ENCODE measurements at regions not wholly inside any gene's neighbourhood (a gene's known extent, or its start where the extent isn't known, plus 50 kb on each side); places are given as distances from the start of the nearest gene placed in this dataset.

- DNase-seq, result no peak
Observed at GRCh38 chr15:98390946-98391530, 257.3 kb upstream of the IGF1R start.

GRCh38 chr15:98391568-98391967, 256.8 kb upstream of the IGF1R start:
- DNase-seq, result no peak

GRCh38 chr15:98393471-98393870, 254.9 kb upstream of the IGF1R start:
- no peak for DNase-seq

GRCh38 chr15:98394546-98394945, 253.8 kb upstream of the IGF1R start:
- no peak for DNase-seq

GRCh38 chr15:98395974-98396610, 252.2 kb upstream of the IGF1R start:
- no peak for DNase-seq

GRCh38 chr15:98397419-98397818, 250.9 kb upstream of the IGF1R start:
- DNase-seq, result no peak

GRCh38 chr15:98398056-98398455, 250.3 kb upstream of the IGF1R start:
- no peak for DNase-seq

GRCh38 chr15:98398886-98399285, 249.5 kb upstream of the IGF1R start:
- no peak for DNase-seq

- DNase-seq, result no peak
Observed at GRCh38 chr15:98400120-98400519, 248.2 kb upstream of the IGF1R start.

- DNase-seq, result no peak
Observed at GRCh38 chr15:98401029-98401428, 247.3 kb upstream of the IGF1R start.

GRCh38 chr15:98402486-98402885, 245.9 kb upstream of the IGF1R start:
- DNase-seq, result no peak

- DNase-seq, result no peak
Observed at GRCh38 chr15:98403169-98403568, 245.2 kb upstream of the IGF1R start.

GRCh38 chr15:98403569-98403968, 244.8 kb upstream of the IGF1R start:
- no peak for DNase-seq

GRCh38 chr15:98405013-98405412, 243.3 kb upstream of the IGF1R start:
- no peak for DNase-seq

GRCh38 chr15:98408231-98408630, 240.1 kb upstream of the IGF1R start:
- no peak for DNase-seq

GRCh38 chr15:98410328-98410727, 238.0 kb upstream of the IGF1R start:
- no peak for DNase-seq

GRCh38 chr15:98412852-98413251, 235.5 kb upstream of the IGF1R start:
- no peak for DNase-seq

GRCh38 chr15:98413933-98414546, 234.3 kb upstream of the IGF1R start:
- no peak for DNase-seq

GRCh38 chr15:98416222-98416855, 232.0 kb upstream of the IGF1R start:
- DNase-seq, result no peak

GRCh38 chr15:98417346-98417745, 231.0 kb upstream of the IGF1R start:
- DNase-seq, result no peak

- DNase-seq, result no peak
Observed at GRCh38 chr15:98418122-98418521, 230.2 kb upstream of the IGF1R start.

- DNase-seq, result no peak
Observed at GRCh38 chr15:98419173-98419780, 229.1 kb upstream of the IGF1R start.

- DNase-seq, result no peak
Observed at GRCh38 chr15:98420837-98421236, 227.5 kb upstream of the IGF1R start.

Data from right kidney (tissue), 1 donor.